ENCODE measurements at regions not wholly inside any gene's neighbourhood (a gene's known extent, or its start where the extent isn't known, plus 50 kb on each side); places are given as distances from the start of the nearest gene placed in this dataset.

GRCh38 chr3:55172913-55173312 is 245.1 kb upstream of the LRTM1 start:
- DNase-seq, result peak; percentile 53

- peak; percentile 58 for DNase-seq
Measured at GRCh38 chr3:55170444-55170843, 242.6 kb upstream of the LRTM1 start.

GRCh38 chr3:55169608-55170072 is 241.8 kb upstream of the LRTM1 start:
- peak; percentile 100 for DNase-seq

GRCh38 chr3:55169161-55169560 is 241.3 kb upstream of the LRTM1 start:
- no peak for DNase-seq

GRCh38 chr3:55167586-55168317 is 239.9 kb upstream of the LRTM1 start:
- peak; percentile 93 for DNase-seq

- DNase-seq, result peak; percentile 58
Measured at GRCh38 chr3:55166576-55167555, 239.0 kb upstream of the LRTM1 start.

- no peak for DNase-seq
Measured at GRCh38 chr3:55165704-55166405, 238.0 kb upstream of the LRTM1 start.

GRCh38 chr3:55165278-55165677 is 237.4 kb upstream of the LRTM1 start:
- no peak for DNase-seq

- DNase-seq, result peak; percentile 74
Measured at GRCh38 chr3:55164876-55165275, 237.0 kb upstream of the LRTM1 start.

- DNase-seq, result no peak
Measured at GRCh38 chr3:55164191-55164590, 236.3 kb upstream of the LRTM1 start.

- DNase-seq, result no peak
Measured at GRCh38 chr3:55163421-55163820, 235.6 kb upstream of the LRTM1 start.

GRCh38 chr3:55162031-55162795 is 234.4 kb upstream of the LRTM1 start:
- DNase-seq, result peak; percentile 81

- DNase-seq, result no peak
Measured at GRCh38 chr3:55161231-55161630, 233.4 kb upstream of the LRTM1 start.

- DNase-seq, result peak; percentile 100
Measured at GRCh38 chr3:55160241-55160983, 232.6 kb upstream of the LRTM1 start.

GRCh38 chr3:55159711-55160110 is 231.9 kb upstream of the LRTM1 start:
- DNase-seq, result no peak

GRCh38 chr3:55159016-55159415 is 231.2 kb upstream of the LRTM1 start:
- no peak for DNase-seq

- no peak for DNase-seq
Measured at GRCh38 chr3:55158345-55158744, 230.5 kb upstream of the LRTM1 start.

GRCh38 chr3:55157731-55158130 is 229.9 kb upstream of the LRTM1 start:
- peak; percentile 74 for DNase-seq

- DNase-seq, result peak; percentile 83
Measured at GRCh38 chr3:55156851-55157650, 229.2 kb upstream of the LRTM1 start.

- peak; percentile 36 for DNase-seq
Measured at GRCh38 chr3:55147856-55148720, 220.2 kb upstream of the LRTM1 start.
